ENCODE measurements at regions not wholly inside any gene's neighbourhood (a gene's known extent, or its start where the extent isn't known, plus 50 kb on each side); places are given as distances from the start of the nearest gene placed in this dataset.

- intact Hi-C loops (cut with micrococcal nuclease) = no loop called here
- Mint-ChIP-seq H3K4me1 (ENCODE audit: low read depth) (no peaks in the 10 kb centered on the region), H3K27me3 (no peaks in the 10 kb centered on the region), H3K36me3 (ENCODE audit: low read depth) (no peaks in the 10 kb centered on the region), H3K4me3 (no peak overlapping the region), H3K27ac (no peak overlapping the region), H3K9me3 (peaks cover 8% of the 10 kb centered on the region)
- ChIA-PET POLR2A (no interaction called here), CTCF (no interaction called here)
- no peak for DNase-seq
- TF ChIP-seq CTCF (IDR thresholded peaks at IDR 0.05) = no peak
- no peak for ATAC-seq
Measured at GRCh38 chr21:21963911-21964310, 965.7 kb downstream of the NCAM2 start.

GRCh38 chr21:21968810-21969209, 970.6 kb downstream of the NCAM2 start:
- ATAC-seq (no peak), DNase-seq (no peak)
- H3K36me3 Mint-ChIP-seq (ENCODE audit: low read depth) = no peaks in the 10 kb centered on the region
- intact Hi-C loops (cut with micrococcal nuclease) = no loop called here
- no peaks in the 10 kb centered on the region for H3K4me1 Mint-ChIP-seq (ENCODE audit: low read depth)
- TF ChIP-seq CTCF (IDR thresholded peaks at IDR 0.05) = no peak
- ChIA-PET POLR2A (no interaction called here), CTCF (no interaction called here)
- no peak overlapping the region for H3K4me3 Mint-ChIP-seq
- no peak overlapping the region for H3K27ac Mint-ChIP-seq
- H3K9me3 Mint-ChIP-seq = peaks cover 8% of the 10 kb centered on the region
- no peaks in the 10 kb centered on the region for H3K27me3 Mint-ChIP-seq

GRCh38 chr21:21969211-21969610, 971.0 kb downstream of the NCAM2 start:
- no peak for DNase-seq
- H3K4me3 Mint-ChIP-seq = no peak overlapping the region

GRCh38 chr21:21971384-21971783, 973.2 kb downstream of the NCAM2 start:
- POLR2A ChIA-PET = no interaction called here
- no peak overlapping the region for H3K4me3 Mint-ChIP-seq
- intact Hi-C loops (cut with micrococcal nuclease) = no loop called here
- CTCF ChIA-PET = no interaction called here
- no peaks in the 10 kb centered on the region for H3K27me3 Mint-ChIP-seq
- DNase-seq (no peak), ATAC-seq (no peak)
- no peak overlapping the region for H3K27ac Mint-ChIP-seq
- H3K36me3 Mint-ChIP-seq (ENCODE audit: low read depth) = no peaks in the 10 kb centered on the region
- H3K9me3 Mint-ChIP-seq = no peaks in the 10 kb centered on the region
- H3K4me1 Mint-ChIP-seq (ENCODE audit: low read depth) = no peaks in the 10 kb centered on the region
- no peak for TF ChIP-seq CTCF (IDR thresholded peaks at IDR 0.05)

More at GRCh38 chr21:21969211-21969610, 971.0 kb downstream of the NCAM2 start:
- Mint-ChIP-seq H3K27me3 (no peaks in the 10 kb centered on the region), H3K4me1 (ENCODE audit: low read depth) (no peaks in the 10 kb centered on the region), H3K36me3 (ENCODE audit: low read depth) (no peaks in the 10 kb centered on the region), H3K27ac (no peak overlapping the region), H3K9me3 (peaks cover 7% of the 10 kb centered on the region)
- intact Hi-C loops (cut with micrococcal nuclease) = no loop called here
- no peak for TF ChIP-seq CTCF (IDR thresholded peaks at IDR 0.05)
- ChIA-PET CTCF (no interaction called here), POLR2A (no interaction called here)
- ATAC-seq = no peak

- DNase-seq (no peak), ATAC-seq (no peak)
- ChIA-PET POLR2A (no interaction called here), CTCF (no interaction called here)
- Mint-ChIP-seq H3K4me1 (ENCODE audit: low read depth) (no peaks in the 10 kb centered on the region), H3K27me3 (no peaks in the 10 kb centered on the region), H3K4me3 (no peak overlapping the region), H3K36me3 (ENCODE audit: low read depth) (no peaks in the 10 kb centered on the region), H3K9me3 (no peaks in the 10 kb centered on the region), H3K27ac (no peak overlapping the region)
- no peak for TF ChIP-seq CTCF (IDR thresholded peaks at IDR 0.05)
- intact Hi-C loops (cut with micrococcal nuclease) = no loop called here
Measured at GRCh38 chr21:21973806-21974205, 975.6 kb downstream of the NCAM2 start.
